ENCODE measurements at regions not wholly inside any gene's neighbourhood (a gene's known extent, or its start where the extent isn't known, plus 50 kb on each side); places are given as distances from the start of the nearest gene placed in this dataset.
"Not testable (repeated sequence)": the region's sequence is repeated elsewhere in the genome, so short reads cannot be mapped to it uniquely, and the experiment has no call there.

DNA sequence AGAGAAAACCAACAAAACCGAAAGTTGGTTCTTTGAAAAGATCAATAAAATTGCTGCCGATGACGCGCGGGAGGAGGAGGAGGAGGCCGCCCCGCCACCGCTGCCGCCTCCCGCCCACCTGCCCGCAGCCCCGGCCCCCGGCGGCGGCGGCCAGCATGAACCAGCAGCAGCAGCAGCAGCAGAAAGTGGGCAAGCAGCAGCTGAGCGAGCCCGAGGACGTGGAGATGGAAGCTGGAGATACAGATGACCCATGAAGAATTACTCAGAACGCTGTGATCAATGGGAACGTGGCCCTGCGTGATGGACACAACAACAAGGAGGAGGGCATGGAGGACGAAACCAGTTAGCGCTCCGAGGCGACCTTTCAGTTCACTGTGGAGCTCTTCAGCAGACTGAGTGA, 53.9 kb upstream of the EFNA5 start:
- no peak for DNase-seq
- intact Hi-C loops (cut with DNase I), result no loop called here

DNA sequence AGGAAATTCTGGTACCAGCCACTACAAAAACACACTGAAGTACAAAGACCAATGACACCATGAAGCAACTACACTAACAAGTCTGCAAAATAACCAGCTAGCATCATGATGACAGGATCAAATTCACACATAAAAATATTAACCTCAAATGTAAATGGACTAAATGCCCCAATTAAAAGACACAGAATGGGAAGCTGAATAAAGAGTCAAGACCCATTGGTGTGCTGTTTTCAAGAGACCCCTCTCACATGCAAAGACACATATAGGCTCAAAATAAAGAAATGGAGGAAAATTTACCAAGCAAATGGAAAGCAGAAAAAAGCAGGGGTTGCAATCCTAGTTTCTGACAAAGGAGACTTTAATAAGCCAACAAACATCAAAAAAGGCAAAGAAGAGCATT, 50.5 kb upstream of the EFNA5 start:
- intact Hi-C loops (cut with DNase I), result not testable (repeated sequence)

More for the DNA sequence above, 50.5 kb upstream of the EFNA5 start:
- DNase-seq, result not testable (repeated sequence)

All from head of caudate nucleus (tissue), 42 donors.